Endothelial cell (in vitro differentiated cells): ENCODE measurements at regions not wholly inside any gene's neighbourhood (a gene's known extent, or its start where the extent isn't known, plus 50 kb on each side); places are given as distances from the start of the nearest gene placed in this dataset.

Experiments
- DNase-seq: peaks from one replicate; pipeline ENCODE4 v3.0.0; 2021; ENCODE audit warnings: low spot score
- H3K27ac Mint-ChIP-seq: one replicate; pipeline ENCODE4 v1.8.0; 2021; ENCODE audit warnings: mixed read lengths, inconsistent platforms; ENCODE audit not compliant: unreplicated experiment
- H3K27me3 Mint-ChIP-seq: one replicate; pipeline ENCODE4 v1.8.0; 2021; ENCODE audit warnings: mild to moderate bottlenecking, moderate library complexity, mixed read lengths, inconsistent platforms; ENCODE audit not compliant: unreplicated experiment
- H3K36me3 Mint-ChIP-seq: one replicate; pipeline ENCODE4 v1.8.0; 2021; ENCODE audit warnings: mild to moderate bottlenecking, low read depth, mixed read lengths, inconsistent platforms; ENCODE audit not compliant: unreplicated experiment
- H3K4me1 Mint-ChIP-seq: one replicate; pipeline ENCODE4 v1.8.0; 2021; ENCODE audit warnings: mild to moderate bottlenecking, mixed read lengths, inconsistent platforms; ENCODE audit not compliant: unreplicated experiment
- H3K4me3 Mint-ChIP-seq: one replicate; pipeline ENCODE4 v1.8.0; 2021; ENCODE audit warnings: mild to moderate bottlenecking, mixed read lengths, inconsistent platforms; ENCODE audit not compliant: unreplicated experiment
- H3K9me3 Mint-ChIP-seq: one replicate; pipeline ENCODE4 v1.8.0; 2021; ENCODE audit warnings: mixed read lengths, inconsistent platforms; ENCODE audit not compliant: unreplicated experiment
- TF ChIP-seq, protein P1 (sequence below): fragments of 200-600 bp; sonication (generic); IDR thresholded peaks from one replicate; pipeline ENCODE4 v1.5.0; 2021; ENCODE audit warnings: antibody characterized with exemption; ENCODE audit not compliant: unreplicated experiment

- TF ChIP-seq, protein P1, sequence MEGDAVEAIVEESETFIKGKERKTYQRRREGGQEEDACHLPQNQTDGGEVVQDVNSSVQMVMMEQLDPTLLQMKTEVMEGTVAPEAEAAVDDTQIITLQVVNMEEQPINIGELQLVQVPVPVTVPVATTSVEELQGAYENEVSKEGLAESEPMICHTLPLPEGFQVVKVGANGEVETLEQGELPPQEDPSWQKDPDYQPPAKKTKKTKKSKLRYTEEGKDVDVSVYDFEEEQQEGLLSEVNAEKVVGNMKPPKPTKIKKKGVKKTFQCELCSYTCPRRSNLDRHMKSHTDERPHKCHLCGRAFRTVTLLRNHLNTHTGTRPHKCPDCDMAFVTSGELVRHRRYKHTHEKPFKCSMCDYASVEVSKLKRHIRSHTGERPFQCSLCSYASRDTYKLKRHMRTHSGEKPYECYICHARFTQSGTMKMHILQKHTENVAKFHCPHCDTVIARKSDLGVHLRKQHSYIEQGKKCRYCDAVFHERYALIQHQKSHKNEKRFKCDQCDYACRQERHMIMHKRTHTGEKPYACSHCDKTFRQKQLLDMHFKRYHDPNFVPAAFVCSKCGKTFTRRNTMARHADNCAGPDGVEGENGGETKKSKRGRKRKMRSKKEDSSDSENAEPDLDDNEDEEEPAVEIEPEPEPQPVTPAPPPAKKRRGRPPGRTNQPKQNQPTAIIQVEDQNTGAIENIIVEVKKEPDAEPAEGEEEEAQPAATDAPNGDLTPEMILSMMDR, result no peak
- Mint-ChIP-seq H3K4me1 (no peaks in the 10 kb centered on the region), H3K27ac (no peak overlapping the region), H3K9me3 (no peaks in the 10 kb centered on the region), H3K4me3 (no peak overlapping the region), H3K36me3 (no peaks in the 10 kb centered on the region), H3K27me3 (peaks cover 5% of the 10 kb centered on the region)
- DNase-seq, result no peak
Measured at GRCh38 chr20:61125546-61126180, 126.4 kb upstream of the CDH4 start.

GRCh38 chr20:61126369-61127195 is 125.5 kb upstream of the CDH4 start:
- Mint-ChIP-seq H3K36me3 (no peaks in the 10 kb centered on the region), H3K27ac (no peak overlapping the region), H3K4me1 (no peaks in the 10 kb centered on the region), H3K4me3 (no peak overlapping the region), H3K9me3 (no peaks in the 10 kb centered on the region), H3K27me3 (peaks cover 5% of the 10 kb centered on the region)
- DNase-seq, result no peak
- TF ChIP-seq, protein P1, result no peak

GRCh38 chr20:61127311-61128039 is 124.6 kb upstream of the CDH4 start:
- H3K9me3 Mint-ChIP-seq, result no peaks in the 10 kb centered on the region
- TF ChIP-seq, protein P1, result no peak
- DNase-seq, result no peak
- H3K4me1 Mint-ChIP-seq, result no peaks in the 10 kb centered on the region
- peaks cover 5% of the 10 kb centered on the region for H3K27me3 Mint-ChIP-seq
- H3K36me3 Mint-ChIP-seq, result no peaks in the 10 kb centered on the region
- H3K27ac Mint-ChIP-seq, result no peak overlapping the region
- H3K4me3 Mint-ChIP-seq, result no peak overlapping the region

- peaks cover 5% of the 10 kb centered on the region for H3K27me3 Mint-ChIP-seq
- no peak for DNase-seq
- H3K4me1 Mint-ChIP-seq, result no peaks in the 10 kb centered on the region
- H3K4me3 Mint-ChIP-seq, result no peak overlapping the region
- no peak overlapping the region for H3K27ac Mint-ChIP-seq
- H3K9me3 Mint-ChIP-seq, result no peaks in the 10 kb centered on the region
- TF ChIP-seq, protein P1, result no peak
- H3K36me3 Mint-ChIP-seq, result no peaks in the 10 kb centered on the region
Measured at GRCh38 chr20:61128701-61129269, 123.3 kb upstream of the CDH4 start.
